Panc1 (cell line): ENCODE measurements at regions not wholly inside any gene's neighbourhood (a gene's known extent, or its start where the extent isn't known, plus 50 kb on each side); places are given as distances from the start of the nearest gene placed in this dataset.

Experiments
- ATAC-seq: fragments of 200-7000 bp; cut with Tn5 transposase; 2 replicates; pipeline ENCODE4 v1.9.1; 2020; ENCODE audit warnings: mild to moderate bottlenecking, moderate library complexity
- BruUV-seq: library from RNA; stranded (reverse); fragments of 400-500 nt; replicated peaks from 2 replicates; lab custom pipeline; 2021; lab: Mats Ljungman, UMichigan
- CTCF ChIA-PET: fragments of 300-600 bp; sonication (Branson Sonifier 250); formaldehyde crosslinking; loops from one replicate; lab custom pipeline; 2022; ENCODE audit warnings: antibody characterized with exemption; lab: Charles Lee
- POLR2A ChIA-PET: fragments of 300-600 bp; sonication (Branson Sonifier 250); formaldehyde crosslinking; loops from one replicate; lab custom pipeline; 2022; ENCODE audit warnings: antibody characterized with exemption; lab: Charles Lee
- DNase-seq: peaks from one replicate; pipeline ENCODE4 v3.0.0-alpha.2; 2010; ENCODE audit warnings: low read depth, low spot score
- H3K27ac ChIP-seq: 2 replicates; pipeline ENCODE4 v1.5.1; 2011; ENCODE audit warnings: mild to moderate bottlenecking, low read length, inconsistent platforms
- H3K27me3 ChIP-seq: fragments of 200-500 bp; sonication (Bioruptor generic); 2 replicates; pipeline ENCODE4 v1.6.0; 2014; ENCODE audit warnings: low read length, inconsistent platforms; ENCODE audit not compliant: control insufficient read depth, insufficient read depth
- H3K36me3 ChIP-seq: fragments of 200-500 bp; sonication (Bioruptor generic); 2 replicates; pipeline ENCODE4 v1.5.1; 2014; ENCODE audit warnings: inconsistent platforms, mild to moderate bottlenecking, low read length, moderate library complexity; ENCODE audit not compliant: control insufficient read depth, insufficient read depth
- H3K4me1 ChIP-seq: 2 replicates; pipeline ENCODE4 v1.5.1; 2011; ENCODE audit warnings: inconsistent platforms, mild to moderate bottlenecking, low read length, moderate library complexity; ENCODE audit not compliant: control insufficient read depth, insufficient read depth
- H3K4me3 ChIP-seq, 2 experiments: 2 replicates each; pipeline ENCODE4 v1.5.1; 2011 to 2012; ENCODE audit warnings: low read depth in 2 of 2, low read length in 2 of 2, mild to moderate bottlenecking in 2 of 2, inconsistent platforms in 1 of 2, moderate library complexity in 1 of 2
- H3K9me3 ChIP-seq: fragments of 200-500 bp; sonication (Bioruptor generic); 2 replicates; pipeline ENCODE4 v1.5.1; 2014; ENCODE audit warnings: low read depth, mild to moderate bottlenecking, inconsistent platforms, low read length, moderate library complexity; ENCODE audit not compliant: control insufficient read depth, insufficient read depth
- CTCF ChIP-seq: fragments of 450-650 bp; IDR thresholded peaks from 2 replicates; pipeline ENCODE4 v1.5.1; 2017; ENCODE audit warnings: mild to moderate bottlenecking
- REST ChIP-seq, 2 experiments: IDR thresholded peaks; 2 replicates each; pipeline ENCODE4 v1.6.1; 2011 to 2012; ENCODE audit warnings: low read depth in 2 of 2, control low read depth in 1 of 2, low read length in 1 of 2, mild to moderate bottlenecking in 1 of 2, moderate library complexity in 1 of 2; ENCODE audit not compliant: insufficient read depth in 1 of 2
- TCF7L2 ChIP-seq: IDR thresholded peaks from 2 replicates; pipeline ENCODE4 v1.6.1; 2011; ENCODE audit warnings: mild to moderate bottlenecking, low read depth, low read length, inconsistent platforms
- in situ Hi-C: cut with HindIII; loops from 2 replicates; pipeline ENCODE4 v1.10.0; 2016; ENCODE audit warnings: low sequenced_read_pairs, low pct_unique_long_range_greater_than_20kb
- intact Hi-C: fragments of 100-400 bp; cut with micrococcal nuclease; formaldehyde crosslinking; loops from one replicate; pipeline ENCODE4 v1.10.0; 2022; ENCODE audit not compliant: unreplicated experiment

GRCh38 chr5:142530904-142531303 is 155.0 kb downstream of the FGF1 start:
- H3K36me3 ChIP-seq = no peaks in the 10 kb centered on the region
- ATAC-seq (no peak), DNase-seq (no peak)
- in situ Hi-C loops = no loop called here
- no peaks in the 10 kb centered on the region; the same call in 1 of the 2 replicates for H3K4me1 ChIP-seq
- POLR2A ChIA-PET = no interaction called here
- TF ChIP-seq TCF7L2 (no peak), CTCF (no peak)
- no peaks in the 10 kb centered on the region for H3K27me3 ChIP-seq
- CTCF ChIA-PET = no interaction called here
- intact Hi-C loops = no loop called here
- H3K9me3 ChIP-seq = peaks cover 8% of the 10 kb centered on the region; the same call in 1 of the 2 replicates
- H3K27ac ChIP-seq = no peak overlapping the region
- no TSS peak for BruUV-seq
- H3K4me3 ChIP-seq = no peak overlapping the region

GRCh38 chr5:142529626-142530278 is 156.1 kb downstream of the FGF1 start:
- in situ Hi-C loops (no loop called here), intact Hi-C loops (no loop called here)
- DNase-seq (peak; percentile 72), ATAC-seq (peak; percentile 91)
- Histone ChIP-seq H3K4me1 (no peaks in the 10 kb centered on the region; the same call in 1 of the 2 replicates), H3K36me3 (no peaks in the 10 kb centered on the region), H3K27ac (no peak overlapping the region), H3K9me3 (peaks cover 5% of the 10 kb centered on the region; the same call in 1 of the 2 replicates), H3K27me3 (no peaks in the 10 kb centered on the region), H3K4me3 (no peak overlapping the region)
- no TSS peak for BruUV-seq
- no peak for TF ChIP-seq REST (IDR thresholded peaks at IDR 0.05; ENCODE audit: insufficient read depth in 1 of 2, low read depth in 2 of 2, low read length in 1 of 2)
- TF ChIP-seq CTCF = no peak
- POLR2A ChIA-PET = no interaction called here
- CTCF ChIA-PET = no interaction called here
